ENCODE measurements at regions not wholly inside any gene's neighbourhood (a gene's known extent, or its start where the extent isn't known, plus 50 kb on each side); places are given as distances from the start of the nearest gene placed in this dataset.

DNA sequence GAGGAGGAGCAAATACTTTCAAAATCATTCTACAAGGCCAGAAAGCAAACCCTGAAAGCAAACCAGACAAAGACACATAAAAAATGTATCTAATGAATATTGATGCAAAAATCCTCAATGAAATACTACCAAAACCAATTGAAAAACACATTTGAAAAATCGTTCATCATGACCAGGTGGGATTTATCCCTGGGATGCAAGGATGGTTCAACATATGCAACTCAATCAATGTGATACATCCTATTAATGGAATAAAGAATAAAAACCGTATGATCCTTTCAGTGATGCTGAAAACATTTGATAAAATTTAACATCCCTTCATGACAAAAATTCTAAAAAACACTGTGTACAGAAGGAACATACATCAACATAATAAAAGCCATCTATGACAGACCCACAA is 337.6 kb downstream of the NNT start:
- intact Hi-C loops (cut with micrococcal nuclease) = no loop called here
- ATAC-seq = no peak
- ChIA-PET CTCF (ENCODE audit: low intra/inter-chr PET ratio) (no interaction called here), POLR2A (no interaction called here)
- Histone ChIP-seq H3K27ac (ENCODE audit: extremely low read depth, low read depth, low read length) (no peak overlapping the region), H3K79me2 (ENCODE audit: control insufficient read depth, insufficient read depth, low read length) (no peaks in the 10 kb centered on the region), H3K36me3 (ENCODE audit: control insufficient read depth, insufficient read depth, low read length) (no peaks in the 10 kb centered on the region), H3K9me1 (ENCODE audit: control insufficient read depth, insufficient read depth, low read length) (no peaks in the 10 kb centered on the region), H4K20me1 (replicated peaks; ENCODE audit: control insufficient read depth, insufficient read depth, low read length) (no peaks in the 10 kb centered on the region), H3K4me2 (ENCODE audit: insufficient read depth, low read length) (no peak overlapping the region), H2AFZ (ENCODE audit: low read depth, low read length) (no peak overlapping the region), H3K9me3 (replicated peaks; ENCODE audit: control insufficient read depth, insufficient read depth, low read depth, low read length) (no peaks in the 10 kb centered on the region), H3K9ac (ENCODE audit: insufficient read depth in 1 of 2, low read depth in 2 of 2, low read length in 2 of 2) (no peak overlapping the region), H3K4me3 (no peak overlapping the region), H3K4me1 (replicated peaks in 1 of 2; ENCODE audit: control insufficient read depth in 2 of 2, insufficient read depth in 2 of 2, low read length in 2 of 2) (no peaks in the 10 kb centered on the region), H3K27me3 (ENCODE audit: control insufficient read depth in 2 of 2, insufficient read depth in 2 of 2, low read length in 2 of 2) (no peaks in the 10 kb centered on the region)
- no peak for FAIRE-seq
- 4% methylated on average over 2 of the region's 2 CpGs for WGBS (ENCODE audit: insufficient coverage, low coverage, missing lambda C conversion rate)
- in situ Hi-C loops (cut with MboI) = no loop called here
- BruUV-seq (replicated peaks) = no TSS peak
- DNase-seq (ENCODE audit: extremely low read depth in 1 of 4, low spot score in 3 of 4) = no peak
- TF ChIP-seq ZFX (CRISPR knock-in tag; IDR thresholded peaks at IDR 0.05) = no peak
- no peak for TF ChIP-seq MYNN (IDR thresholded peaks at IDR 0.05)
- no peak for TF ChIP-seq MYNN (CRISPR knock-in tag; IDR thresholded peaks at IDR 0.05)
- TF ChIP-seq CBX2 (IDR thresholded peaks at IDR 0.05; ENCODE audit: insufficient read depth, low read length, poor library complexity, severe bottlenecking) = no peak
- TF ChIP-seq MECOM (CRISPR knock-in tag; IDR thresholded peaks at IDR 0.05) = no peak
- no peak for TF ChIP-seq MAFF (IDR thresholded peaks at IDR 0.05; ENCODE audit: low read length)
- TF ChIP-seq ZNF324 (CRISPR knock-in tag; IDR thresholded peaks at IDR 0.05) = peak; percentile 90

DNA sequence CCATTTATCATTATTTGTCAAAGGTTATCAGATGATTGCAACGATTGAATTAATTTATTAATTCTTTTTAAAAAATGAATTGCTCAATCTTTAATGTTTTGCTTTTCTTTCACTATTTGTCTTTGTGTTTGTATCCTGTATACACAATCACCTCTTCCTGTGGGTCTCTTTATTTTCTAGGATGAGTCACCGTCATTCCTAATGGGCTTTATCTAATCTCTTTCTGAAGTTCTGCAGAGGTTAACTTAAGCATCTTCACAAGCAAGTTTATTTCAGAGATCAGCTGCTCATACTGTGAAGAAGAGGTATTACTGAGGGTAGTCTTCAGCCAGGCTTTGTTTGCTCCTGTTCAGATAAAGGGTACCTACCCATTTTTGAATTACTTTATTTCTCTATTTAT is 323.9 kb downstream of the NNT start:
- TF ChIP-seq, protein P1, sequence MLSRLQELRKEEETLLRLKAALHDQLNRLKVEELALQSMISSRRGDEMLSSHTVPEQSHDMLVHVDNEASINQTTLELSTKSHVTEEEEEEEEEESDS (CRISPR knock-in tag; IDR thresholded peaks at IDR 0.05) = no peak
- BruUV-seq (replicated peaks) = no TSS peak
- ChIA-PET POLR2A (no interaction called here), CTCF (ENCODE audit: low intra/inter-chr PET ratio) (no interaction called here)
- Histone ChIP-seq H4K20me1 (replicated peaks; ENCODE audit: control insufficient read depth, insufficient read depth, low read length) (no peaks in the 10 kb centered on the region), H3K9me3 (replicated peaks; ENCODE audit: control insufficient read depth, insufficient read depth, low read depth, low read length) (no peaks in the 10 kb centered on the region), H3K27ac (ENCODE audit: extremely low read depth, low read depth, low read length) (no peak overlapping the region), H3K27me3 (ENCODE audit: control insufficient read depth in 2 of 2, insufficient read depth in 2 of 2, low read length in 2 of 2) (no peaks in the 10 kb centered on the region), H3K4me3 (no peak overlapping the region), H3K9me1 (ENCODE audit: control insufficient read depth, insufficient read depth, low read length) (no peaks in the 10 kb centered on the region), H3K9ac (ENCODE audit: insufficient read depth in 1 of 2, low read depth in 2 of 2, low read length in 2 of 2) (no peak overlapping the region), H3K79me2 (ENCODE audit: control insufficient read depth, insufficient read depth, low read length) (no peaks in the 10 kb centered on the region), H3K36me3 (ENCODE audit: control insufficient read depth, insufficient read depth, low read length) (no peaks in the 10 kb centered on the region), H3K4me1 (replicated peaks in 1 of 2; ENCODE audit: control insufficient read depth in 2 of 2, insufficient read depth in 2 of 2, low read length in 2 of 2) (no peaks in the 10 kb centered on the region), H2AFZ (ENCODE audit: low read depth, low read length) (no peak overlapping the region), H3K4me2 (ENCODE audit: insufficient read depth, low read length) (no peak overlapping the region)
- ATAC-seq = no peak
- DNase-seq (ENCODE audit: extremely low read depth in 1 of 4, low spot score in 3 of 4) = no peak
- 2% methylated on average over 2 of the region's 2 CpGs for WGBS (ENCODE audit: insufficient coverage, low coverage, missing lambda C conversion rate)
- in situ Hi-C loops (cut with MboI) (no loop called here), intact Hi-C loops (cut with micrococcal nuclease) (no loop called here)
- FAIRE-seq = no peak
